GM19043 (cell line): ENCODE measurements at regions not wholly inside any gene's neighbourhood (a gene's known extent, or its start where the extent isn't known, plus 50 kb on each side); places are given as distances from the start of the nearest gene placed in this dataset.

Experiments
- ATAC-seq: cut with Tn5 transposase; IDR thresholded peaks from one replicate; pipeline ENCODE4 v1.9.1; 2021; ENCODE audit warnings: low read depth; ENCODE audit not compliant: unreplicated experiment

DNA sequence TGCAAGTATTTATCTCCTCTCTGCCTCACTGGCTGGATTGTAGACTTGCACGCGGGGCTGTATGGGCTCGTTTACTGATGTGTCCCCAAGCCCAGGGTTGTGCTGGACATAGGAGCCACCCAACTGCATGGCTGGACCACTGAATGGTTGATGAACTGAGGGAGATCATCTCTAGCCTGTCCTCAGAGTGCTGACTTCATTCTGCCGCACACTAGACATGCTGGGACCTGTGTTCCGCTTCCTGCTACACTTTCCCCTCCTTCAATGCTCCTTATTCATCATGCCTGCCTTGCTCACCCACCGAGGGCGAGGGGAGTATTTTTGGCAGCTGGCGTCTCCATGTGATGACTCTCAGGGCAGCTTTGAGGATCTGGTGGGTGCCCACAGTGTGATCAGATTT, 440.2 kb downstream of the GLRX3 start:
- no peak for ATAC-seq

DNA sequence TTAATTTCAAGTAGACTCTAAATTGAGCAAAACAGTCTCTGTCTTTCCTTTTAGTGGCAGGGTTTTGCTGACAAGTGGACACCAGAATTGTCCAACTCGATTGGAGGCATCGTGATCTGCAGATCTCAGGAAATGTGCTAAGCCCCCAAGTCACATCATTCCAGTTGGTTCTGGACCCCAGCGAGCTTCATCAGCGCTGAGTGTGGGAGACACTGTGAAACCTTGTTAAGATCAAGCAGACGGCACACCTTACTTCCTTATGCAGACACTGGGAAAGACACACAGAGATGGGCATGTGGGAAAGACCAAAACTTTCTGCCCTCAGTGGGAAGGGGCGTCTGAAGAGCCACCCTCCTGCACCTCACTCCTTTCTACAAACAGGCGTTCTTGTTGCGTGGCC, 440.8 kb downstream of the GLRX3 start:
- ATAC-seq = no peak

DNA sequence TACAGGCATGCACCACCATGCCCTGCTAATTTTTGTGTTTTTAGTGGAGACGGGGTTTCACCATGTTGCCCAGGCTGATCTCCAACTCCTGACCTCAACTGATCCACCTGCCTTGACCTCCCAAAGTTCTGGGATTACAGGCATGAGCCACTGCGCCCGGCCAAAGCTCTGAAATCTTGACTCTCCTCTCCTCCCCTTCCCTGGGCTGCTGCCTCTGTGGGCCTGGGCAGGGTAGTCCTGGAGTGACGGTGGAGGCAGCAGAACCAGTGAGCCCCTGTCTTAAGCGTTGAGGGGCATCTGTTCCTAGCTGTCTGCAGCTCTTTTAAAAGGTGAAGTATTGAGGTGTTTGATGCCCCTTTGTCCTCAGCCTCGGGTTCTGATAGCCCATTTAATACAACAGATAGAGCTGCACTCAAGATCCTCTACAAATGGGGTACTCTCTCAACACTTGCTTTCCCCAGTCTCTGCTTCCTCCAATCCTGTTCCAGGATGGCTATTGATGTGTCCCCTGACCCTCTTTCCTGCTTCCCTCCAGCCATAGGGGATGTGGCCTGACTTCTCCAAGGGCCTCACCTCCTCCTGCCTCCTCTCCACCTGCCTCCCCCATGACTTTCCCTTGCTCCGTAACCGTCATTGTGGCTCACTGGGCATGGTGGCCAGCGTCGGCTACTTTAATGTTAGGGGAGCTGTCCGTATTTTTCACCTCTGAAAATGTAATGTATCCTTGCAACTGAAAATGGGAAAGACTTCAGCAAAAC, 442.5 kb downstream of the GLRX3 start:
- ATAC-seq = no peak

DNA sequence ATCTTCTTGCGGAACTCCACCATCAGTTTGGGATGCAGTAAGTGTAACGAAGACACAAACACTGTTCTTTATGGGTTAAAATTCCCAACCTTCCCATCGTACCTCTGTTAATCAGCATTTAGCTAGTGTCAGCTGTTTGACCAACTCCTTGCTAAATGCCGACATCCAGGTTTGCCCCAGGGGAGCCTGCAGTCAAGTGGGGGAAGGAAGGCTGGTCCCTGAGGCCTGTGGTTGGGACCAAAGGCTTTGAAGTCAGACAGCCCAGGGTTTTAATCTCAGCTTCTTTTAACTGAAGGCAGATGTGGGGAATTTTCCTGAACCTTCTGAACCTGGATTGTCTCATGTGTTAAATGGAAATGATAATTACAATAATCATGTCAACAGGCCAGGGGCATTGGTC, 443.7 kb downstream of the GLRX3 start:
- ATAC-seq = no peak

DNA sequence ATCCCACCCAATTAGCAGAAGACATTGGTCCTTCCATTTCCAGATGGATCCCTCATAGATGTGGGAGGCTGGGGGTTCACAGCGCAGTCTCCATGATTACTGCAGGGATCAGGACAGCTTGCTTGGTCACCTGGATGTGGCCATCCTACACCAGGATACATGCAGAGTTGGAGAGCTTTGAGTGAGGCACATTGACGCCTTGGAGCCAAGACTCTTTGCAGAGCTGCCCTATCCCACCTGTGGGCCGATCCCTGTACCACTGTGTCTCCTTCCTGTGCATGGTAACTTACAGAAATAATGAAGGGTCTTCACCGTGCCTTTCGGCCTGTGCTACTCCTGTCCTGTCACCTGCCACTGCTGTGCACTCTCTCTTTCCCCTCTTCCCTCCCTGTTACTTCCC, 444.8 kb downstream of the GLRX3 start:
- ATAC-seq = no peak

DNA sequence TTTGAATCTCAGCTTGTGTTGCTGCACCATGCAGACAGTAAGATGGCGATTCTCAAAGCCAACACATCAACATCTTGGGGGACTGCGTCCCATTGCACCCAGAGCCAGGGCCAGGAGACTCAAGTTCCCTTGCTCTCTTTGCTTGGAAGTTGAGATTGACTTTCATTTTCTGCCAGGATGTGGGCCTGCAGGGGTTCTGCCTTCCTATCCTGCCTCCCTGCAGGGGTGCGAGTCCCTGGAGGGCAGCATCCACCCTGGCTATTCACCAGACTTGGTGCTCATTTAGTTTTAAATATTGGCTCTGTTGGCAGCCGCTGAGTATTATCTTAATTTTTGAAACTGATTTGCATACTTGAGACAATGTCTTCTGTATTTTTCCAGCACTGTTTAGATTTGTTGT, 451.5 kb downstream of the GLRX3 start:
- ATAC-seq = no peak

DNA sequence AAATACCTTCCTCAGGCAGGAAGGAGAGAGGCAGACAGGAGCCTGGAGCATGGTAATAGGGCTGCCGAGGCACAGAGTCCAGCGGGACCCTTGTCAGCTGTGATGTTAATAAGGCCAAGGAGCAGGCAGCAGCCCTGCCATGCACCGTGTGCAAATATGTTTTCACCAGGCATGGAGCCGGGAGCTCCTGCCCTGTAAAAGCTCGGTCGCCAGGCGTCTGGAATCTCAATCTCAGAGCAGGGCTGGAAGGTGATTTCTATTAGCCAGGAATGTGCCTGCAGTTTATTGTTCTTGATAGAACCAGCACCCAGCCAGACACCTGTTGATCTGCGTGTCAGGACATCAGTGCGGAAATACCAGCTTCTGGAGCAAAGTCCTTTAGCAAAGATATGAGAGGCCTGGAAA, 469.8 kb downstream of the GLRX3 start:
- ATAC-seq = no peak

DNA sequence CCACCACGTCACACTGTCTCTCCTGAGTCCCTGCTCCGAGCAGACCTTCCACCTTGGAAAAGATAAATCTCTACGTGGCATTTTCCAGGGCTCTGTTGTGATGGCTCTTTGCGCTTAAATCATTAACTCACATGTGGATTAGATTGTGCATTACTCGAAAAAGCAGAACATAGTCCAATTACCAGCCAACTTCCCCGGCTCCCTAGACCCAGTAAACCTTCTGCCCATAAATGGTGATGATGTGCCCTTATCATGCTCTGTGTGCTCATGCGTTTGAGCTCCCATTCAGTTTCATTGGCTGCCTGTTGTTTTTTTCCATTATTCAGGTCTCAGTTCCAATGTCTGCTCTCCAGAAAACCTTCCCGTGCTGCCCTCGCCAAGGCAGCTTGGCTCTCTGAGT, 471.2 kb downstream of the GLRX3 start:
- no peak for ATAC-seq

DNA sequence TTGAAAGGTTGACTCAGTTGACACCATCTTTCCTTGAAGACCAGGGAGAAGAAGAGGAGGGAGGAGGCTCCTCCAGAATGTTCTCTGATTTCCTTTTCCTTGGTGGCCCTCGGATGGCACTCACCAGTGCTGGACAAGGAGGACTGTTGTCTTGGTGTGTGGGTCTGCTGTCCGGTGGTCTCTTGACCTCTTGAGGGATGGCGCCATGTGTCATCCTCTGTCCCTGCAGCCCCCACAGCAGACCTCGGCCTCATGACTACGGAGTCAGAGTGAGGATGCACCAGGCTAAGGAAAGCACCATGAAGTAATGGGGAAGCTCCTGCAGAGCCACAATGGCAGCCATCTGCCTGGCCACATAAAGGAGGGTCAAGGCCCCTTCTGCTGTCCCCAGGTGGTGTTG, 475.0 kb downstream of the GLRX3 start:
- no peak for ATAC-seq

DNA sequence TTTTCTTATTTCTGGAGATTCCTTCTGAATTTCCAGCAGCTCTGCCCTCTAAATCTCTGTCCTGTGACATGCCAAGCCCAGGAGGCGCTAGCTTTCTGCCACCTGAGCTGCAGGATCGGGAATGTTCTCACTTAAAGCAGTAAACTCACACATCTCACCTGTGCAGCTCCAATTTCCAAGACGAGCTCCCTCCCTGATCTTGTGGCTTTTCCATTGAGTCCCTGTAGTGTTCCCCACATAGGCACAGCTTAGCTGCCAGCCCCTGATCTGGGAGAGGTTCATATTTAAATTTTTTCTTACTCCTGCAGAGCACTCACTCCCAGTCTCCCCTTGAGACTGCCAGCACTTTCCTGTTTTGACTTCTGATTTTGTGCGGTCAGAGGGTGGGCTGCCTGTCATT, 479.3 kb downstream of the GLRX3 start:
- no peak for ATAC-seq

DNA sequence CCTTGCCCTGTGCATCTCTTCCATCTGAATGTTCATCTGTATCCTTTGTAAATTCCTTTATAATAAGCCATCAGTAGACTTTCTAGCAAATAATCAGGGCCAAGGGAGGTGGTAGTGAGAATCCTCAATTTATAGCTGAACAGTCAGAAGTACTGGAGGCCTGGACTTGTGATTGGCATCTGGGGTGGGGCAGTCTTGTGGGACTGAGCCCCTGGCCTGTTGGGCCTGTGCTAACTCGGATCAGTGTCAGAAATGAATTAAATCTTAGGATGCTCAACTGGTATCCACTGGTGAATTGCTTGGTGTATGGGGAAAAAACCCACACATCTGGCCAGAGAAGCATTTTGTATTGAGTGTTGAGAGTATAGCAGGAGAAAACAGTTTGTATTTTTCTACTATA, 481.8 kb downstream of the GLRX3 start:
- ATAC-seq = no peak

DNA sequence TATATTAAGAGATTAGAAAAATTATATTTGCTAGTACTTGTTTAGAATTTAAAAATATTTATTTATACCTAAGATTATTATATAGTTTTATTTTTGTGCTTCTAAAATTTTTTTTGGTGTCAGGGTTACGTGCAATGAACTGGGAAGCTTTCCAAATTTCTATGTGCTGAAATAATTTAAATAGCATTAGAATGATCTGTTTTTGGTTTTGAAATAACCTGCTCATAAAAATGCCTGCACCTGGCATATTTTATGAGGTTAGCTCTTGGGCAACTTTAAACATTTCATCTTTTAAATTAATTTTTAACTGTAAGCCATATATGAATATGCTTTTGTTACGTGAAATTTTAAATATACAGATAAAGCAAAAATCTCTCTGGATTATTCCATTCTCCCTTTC, 482.5 kb downstream of the GLRX3 start:
- ATAC-seq = no peak

DNA sequence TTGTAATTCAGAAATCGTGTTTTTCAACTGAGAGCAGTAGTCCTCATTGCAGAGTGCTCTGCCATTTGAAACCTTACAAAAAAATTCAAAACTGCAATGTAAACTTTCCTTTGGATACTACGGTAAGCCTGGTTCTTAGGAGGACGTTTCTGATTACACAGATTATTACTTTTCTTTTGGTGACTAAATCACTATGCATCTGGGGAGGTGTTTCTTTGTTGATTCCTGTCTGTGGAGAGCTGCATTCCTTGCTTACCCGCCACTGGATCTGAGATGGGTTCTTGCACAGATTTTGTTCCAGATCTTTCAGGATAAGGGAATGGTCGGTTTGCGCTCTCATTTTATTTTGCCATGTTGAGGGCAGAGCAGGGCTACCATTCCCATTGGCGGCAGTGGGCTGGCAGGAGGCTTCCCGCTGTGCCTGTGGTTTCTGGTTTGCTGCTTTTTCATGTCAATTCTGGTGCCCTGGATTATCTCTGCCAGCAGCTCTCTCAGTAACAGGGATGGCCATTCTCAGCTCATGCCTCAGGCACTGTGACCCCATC, 485.1 kb downstream of the GLRX3 start:
- ATAC-seq = no peak

DNA sequence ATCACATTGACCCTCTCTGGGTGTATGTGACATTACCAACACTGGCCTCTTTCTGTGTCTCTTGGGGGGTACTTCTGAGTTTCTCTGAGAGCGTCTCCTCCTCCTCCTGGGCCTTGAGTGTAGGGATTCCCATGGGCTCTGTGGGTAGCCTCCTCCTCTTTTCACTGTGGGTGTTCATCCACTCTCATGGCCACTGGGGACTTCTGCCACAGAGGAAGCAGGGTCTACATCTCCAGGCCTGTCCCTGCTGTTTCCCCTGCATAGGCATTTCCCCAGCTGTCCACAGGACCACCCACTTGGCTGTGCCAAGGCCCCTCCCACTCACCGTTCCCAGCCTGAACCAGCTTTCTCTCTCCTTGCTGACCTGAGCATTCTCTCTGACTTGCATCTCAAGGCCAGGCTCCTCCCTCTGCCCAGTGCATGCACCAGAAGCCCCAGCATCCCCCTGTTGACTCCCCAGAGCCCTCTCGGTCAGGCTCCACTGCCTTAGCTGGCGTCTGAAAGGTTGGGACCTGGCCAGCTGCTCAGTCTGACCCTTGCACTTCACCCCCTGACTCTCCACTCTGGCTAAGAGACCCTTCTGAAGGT, 487.6 kb downstream of the GLRX3 start:
- no peak for ATAC-seq

DNA sequence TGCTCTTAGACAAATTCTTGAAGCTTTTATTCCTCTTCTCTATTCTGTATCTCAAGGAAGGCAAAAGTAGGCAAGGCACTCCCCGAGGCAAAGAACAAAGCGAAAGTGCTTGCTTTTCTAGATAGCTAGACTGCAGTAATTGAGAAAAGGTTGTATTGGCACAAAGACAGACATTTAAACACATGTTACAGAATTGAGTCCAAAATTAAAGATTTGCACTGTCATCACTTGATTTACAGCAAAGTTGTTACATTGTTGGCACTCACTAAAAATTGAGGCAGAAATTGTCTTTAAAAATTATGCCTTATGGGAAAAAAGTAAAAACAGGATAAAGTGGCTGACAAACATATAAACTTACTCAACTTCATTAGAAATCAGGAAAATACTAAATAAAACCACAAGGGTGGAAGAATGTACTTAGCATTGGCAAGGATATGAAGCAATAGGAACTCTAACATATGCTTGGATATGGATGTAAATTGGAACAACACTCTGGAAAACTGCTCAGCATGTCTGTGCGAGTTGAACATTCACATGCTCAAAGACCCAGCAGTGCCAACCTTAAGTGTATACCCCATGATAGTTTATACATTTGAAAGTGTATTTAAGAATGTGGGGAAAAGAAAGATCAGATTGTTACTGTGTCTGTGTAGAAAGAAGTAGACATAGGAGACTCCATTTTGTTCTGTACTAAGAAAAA, 491.3 kb downstream of the GLRX3 start:
- ATAC-seq = no peak

DNA sequence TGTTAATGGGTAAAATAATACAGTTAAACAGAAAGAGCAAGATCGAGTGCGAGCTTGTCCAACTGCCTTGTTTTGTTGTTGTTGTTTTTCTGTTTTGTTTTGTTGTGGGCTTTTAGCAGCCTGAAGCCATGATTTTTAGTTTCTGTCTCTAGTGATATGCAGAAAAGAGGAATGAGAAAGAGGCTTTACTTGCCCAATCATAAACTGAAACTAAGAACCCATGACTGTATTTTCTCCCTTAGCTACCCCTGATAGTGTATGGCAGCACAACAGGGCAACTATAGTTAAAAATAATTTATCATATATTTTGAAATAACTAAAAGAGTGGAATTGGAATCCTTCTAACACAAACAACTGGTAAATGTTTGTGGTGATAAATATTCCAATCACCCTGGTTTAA, 493.9 kb downstream of the GLRX3 start:
- ATAC-seq = no peak

DNA sequence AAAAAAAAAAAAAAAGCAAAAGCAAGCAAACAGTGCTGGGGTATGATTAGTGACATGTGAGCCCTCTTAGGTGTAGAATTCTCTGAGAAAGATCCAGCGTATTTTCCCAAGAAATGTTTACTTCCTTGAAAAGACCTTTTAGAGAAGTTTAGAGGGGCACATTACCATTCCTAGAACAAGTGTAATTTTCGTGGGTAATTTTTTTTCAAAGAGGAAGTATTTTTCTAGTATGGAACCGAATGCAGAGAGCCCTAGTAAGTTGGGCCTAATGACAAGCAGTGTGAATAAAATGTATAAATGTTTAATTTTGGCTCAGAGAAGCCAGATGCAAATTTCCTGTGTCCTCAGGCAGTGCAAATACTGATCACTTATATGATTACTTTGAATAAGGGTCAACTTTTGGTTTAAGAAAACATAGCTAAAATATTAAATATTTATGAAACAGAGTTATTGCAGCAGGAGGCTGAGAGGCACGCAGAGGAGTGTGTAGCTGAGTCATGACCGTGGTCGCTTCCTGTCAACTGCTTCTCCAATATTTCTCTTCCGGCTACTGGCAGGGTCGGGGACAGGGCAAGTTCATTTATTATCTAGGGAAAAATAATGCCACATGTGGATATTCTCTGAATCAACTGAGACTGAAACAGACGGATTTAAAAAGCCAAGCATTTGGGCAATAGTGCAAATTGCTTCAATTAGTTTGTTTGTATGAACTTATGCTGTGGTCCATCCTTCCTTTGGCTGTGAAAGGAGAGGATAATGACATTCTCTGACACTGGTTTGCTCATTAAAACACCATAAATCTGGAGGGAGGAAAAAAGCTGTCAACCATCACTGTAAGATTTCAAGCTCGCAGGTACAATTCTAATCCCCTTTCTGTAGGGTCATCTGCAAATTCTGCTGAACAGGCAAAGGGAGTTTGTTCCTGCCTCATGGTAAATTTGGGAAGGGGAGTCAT, 495.2 kb downstream of the GLRX3 start:
- no peak for ATAC-seq

DNA sequence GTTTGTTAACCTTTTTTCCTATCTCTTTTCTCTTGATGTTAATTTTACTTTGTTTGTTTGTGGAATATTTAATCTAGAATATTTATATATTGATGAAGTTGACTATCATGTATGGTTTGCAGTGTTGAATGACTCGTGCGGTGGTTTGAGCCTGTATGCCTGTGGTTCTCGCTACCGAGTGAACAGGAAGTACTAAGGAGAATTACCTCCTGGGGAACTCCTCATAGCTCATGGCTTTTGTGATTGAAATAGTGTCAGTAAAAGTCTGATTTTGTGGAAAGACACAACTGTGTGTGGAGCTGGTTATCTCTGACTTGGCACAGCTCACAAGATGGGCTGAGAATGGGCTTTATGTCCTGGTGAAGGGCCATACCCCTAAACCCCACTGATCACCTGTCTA, 498.6 kb downstream of the GLRX3 start:
- ATAC-seq = no peak

DNA sequence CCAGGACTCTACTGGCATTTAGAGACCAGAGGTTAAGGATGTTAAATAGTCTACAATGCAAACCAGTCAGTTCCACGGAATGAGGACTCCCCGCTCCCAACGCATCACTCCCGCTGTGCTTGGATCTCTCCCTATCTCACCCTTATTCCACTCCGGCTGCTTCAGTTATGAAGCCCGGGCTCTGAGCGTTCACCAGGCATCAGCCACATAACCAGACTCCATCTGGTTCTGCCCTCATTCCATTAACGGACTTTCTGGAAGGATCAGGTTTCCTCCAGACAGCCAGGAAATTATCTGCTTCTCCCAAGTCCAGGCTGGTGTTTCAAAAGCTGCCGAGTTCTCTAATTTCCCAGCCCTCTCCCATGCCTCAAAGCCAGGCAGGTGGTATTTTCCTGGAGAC, 499.3 kb downstream of the GLRX3 start:
- ATAC-seq = no peak

DNA sequence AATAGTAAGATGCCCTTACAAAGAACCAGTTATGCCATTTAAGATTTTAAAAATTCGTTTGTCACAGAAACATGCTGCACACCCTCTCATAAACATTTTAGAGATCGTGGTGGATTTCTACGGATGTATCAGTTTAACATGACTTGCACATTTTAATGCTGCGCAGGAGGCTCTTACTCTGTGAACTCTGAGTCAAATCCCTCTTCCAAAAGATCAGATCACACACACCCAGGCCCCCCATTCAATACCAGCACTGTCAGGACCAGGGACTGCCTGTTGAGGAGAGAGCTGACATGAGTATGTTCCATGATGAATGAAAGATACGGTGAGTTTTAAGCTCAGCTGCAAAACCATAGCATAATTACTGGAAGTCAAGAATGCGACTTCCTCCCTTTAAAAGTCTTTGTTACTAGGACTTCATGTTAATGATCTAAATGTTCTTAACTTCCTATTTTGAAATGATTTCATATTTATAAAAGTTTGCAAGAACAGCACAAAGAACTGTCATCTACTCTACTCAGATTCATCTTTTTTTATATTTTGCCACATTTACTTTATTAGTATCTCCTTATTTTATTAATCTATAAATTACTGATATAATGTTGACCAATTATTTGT, 500.2 kb downstream of the GLRX3 start:
- ATAC-seq = no peak
